ENCODE measurements at regions not wholly inside any gene's neighbourhood (a gene's known extent, or its start where the extent isn't known, plus 50 kb on each side); places are given as distances from the start of the nearest gene placed in this dataset.

GRCh38 chr6:154566866-154567265, 56.4 kb upstream of the CNKSR3 start:
- no peak for TF ChIP-seq CTCF (IDR thresholded peaks at IDR 0.05 in 4 of 5, conservative IDR thresholded peaks at IDR 0.05 in 1 of 5)
- TF ChIP-seq POLR2A (IDR thresholded peaks at IDR 0.05): no peak
